ENCODE measurements at regions not wholly inside any gene's neighbourhood (a gene's known extent, or its start where the extent isn't known, plus 50 kb on each side); places are given as distances from the start of the nearest gene placed in this dataset.

DNA sequence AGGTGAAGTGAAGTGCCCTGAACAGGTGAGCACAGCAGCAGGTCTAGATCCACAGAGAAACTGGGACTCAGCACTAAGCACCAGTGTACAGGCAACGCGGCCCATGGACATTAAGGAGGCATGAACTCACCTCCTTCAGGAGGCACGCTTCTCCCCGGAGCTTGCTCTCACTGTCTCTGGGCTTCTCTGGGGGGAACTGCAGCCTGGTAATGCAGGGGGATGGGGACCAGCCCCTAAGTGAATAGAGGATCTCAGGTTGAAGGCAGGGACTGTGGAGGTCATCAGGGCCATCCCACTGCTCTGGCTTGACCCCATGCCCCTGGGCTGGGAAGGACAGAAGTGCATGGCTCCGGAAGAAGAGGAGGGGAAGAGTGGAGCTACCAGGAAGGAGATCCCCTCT, 495.6 kb upstream of the B3GAT1 start:
- H3K4me3 Mint-ChIP-seq: no peak overlapping the region
- POLR2A ChIA-PET: no interaction called here
- no peak overlapping the region for H3K27ac Mint-ChIP-seq
- H3K4me1 Mint-ChIP-seq: no peaks in the 10 kb centered on the region; the same call in 1 of the 2 replicates
- 0 out of 2 replicates have a peak, but pooled peaks cover 5% of the 10 kb centered on the region for H3K36me3 Mint-ChIP-seq
- ATAC-seq (no peak), DNase-seq (ENCODE audit: low spot score) (no peak)
- TF ChIP-seq ELF4 (CRISPR knock-in tag; IDR thresholded peaks at IDR 0.05; ENCODE audit: low read depth) (no peak), JAZF1 (CRISPR knock-in tag; IDR thresholded peaks at IDR 0.05) (no peak), ZNF671 (CRISPR knock-in tag; IDR thresholded peaks at IDR 0.05) (no peak), TEAD4 (CRISPR knock-in tag; IDR thresholded peaks at IDR 0.05) (no peak), NFATC4 (CRISPR knock-in tag; IDR thresholded peaks at IDR 0.05) (no peak), NR3C1 (CRISPR knock-in tag; conservative IDR thresholded peaks at IDR 0.05; ENCODE audit: low read depth) (no peak)
- TF ChIP-seq, protein P1, sequence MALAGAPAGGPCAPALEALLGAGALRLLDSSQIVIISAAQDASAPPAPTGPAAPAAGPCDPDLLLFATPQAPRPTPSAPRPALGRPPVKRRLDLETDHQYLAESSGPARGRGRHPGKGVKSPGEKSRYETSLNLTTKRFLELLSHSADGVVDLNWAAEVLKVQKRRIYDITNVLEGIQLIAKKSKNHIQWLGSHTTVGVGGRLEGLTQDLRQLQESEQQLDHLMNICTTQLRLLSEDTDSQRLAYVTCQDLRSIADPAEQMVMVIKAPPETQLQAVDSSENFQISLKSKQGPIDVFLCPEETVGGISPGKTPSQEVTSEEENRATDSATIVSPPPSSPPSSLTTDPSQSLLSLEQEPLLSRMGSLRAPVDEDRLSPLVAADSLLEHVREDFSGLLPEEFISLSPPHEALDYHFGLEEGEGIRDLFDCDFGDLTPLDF (CRISPR knock-in tag; IDR thresholded peaks at IDR 0.05): no peak
- TF ChIP-seq, protein P2, sequence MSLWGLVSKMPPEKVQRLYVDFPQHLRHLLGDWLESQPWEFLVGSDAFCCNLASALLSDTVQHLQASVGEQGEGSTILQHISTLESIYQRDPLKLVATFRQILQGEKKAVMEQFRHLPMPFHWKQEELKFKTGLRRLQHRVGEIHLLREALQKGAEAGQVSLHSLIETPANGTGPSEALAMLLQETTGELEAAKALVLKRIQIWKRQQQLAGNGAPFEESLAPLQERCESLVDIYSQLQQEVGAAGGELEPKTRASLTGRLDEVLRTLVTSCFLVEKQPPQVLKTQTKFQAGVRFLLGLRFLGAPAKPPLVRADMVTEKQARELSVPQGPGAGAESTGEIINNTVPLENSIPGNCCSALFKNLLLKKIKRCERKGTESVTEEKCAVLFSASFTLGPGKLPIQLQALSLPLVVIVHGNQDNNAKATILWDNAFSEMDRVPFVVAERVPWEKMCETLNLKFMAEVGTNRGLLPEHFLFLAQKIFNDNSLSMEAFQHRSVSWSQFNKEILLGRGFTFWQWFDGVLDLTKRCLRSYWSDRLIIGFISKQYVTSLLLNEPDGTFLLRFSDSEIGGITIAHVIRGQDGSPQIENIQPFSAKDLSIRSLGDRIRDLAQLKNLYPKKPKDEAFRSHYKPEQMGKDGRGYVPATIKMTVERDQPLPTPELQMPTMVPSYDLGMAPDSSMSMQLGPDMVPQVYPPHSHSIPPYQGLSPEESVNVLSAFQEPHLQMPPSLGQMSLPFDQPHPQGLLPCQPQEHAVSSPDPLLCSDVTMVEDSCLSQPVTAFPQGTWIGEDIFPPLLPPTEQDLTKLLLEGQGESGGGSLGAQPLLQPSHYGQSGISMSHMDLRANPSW (CRISPR knock-in tag; conservative IDR thresholded peaks at IDR 0.05; ENCODE audit: low read depth): no peak
- TF ChIP-seq, protein P3, sequence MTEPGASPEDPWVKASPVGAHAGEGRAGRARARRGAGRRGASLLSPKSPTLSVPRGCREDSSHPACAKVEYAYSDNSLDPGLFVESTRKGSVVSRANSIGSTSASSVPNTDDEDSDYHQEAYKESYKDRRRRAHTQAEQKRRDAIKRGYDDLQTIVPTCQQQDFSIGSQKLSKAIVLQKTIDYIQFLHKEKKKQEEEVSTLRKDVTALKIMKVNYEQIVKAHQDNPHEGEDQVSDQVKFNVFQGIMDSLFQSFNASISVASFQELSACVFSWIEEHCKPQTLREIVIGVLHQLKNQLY (CRISPR knock-in tag; IDR thresholded peaks at IDR 0.05): no peak
- TF ChIP-seq, protein P4, sequence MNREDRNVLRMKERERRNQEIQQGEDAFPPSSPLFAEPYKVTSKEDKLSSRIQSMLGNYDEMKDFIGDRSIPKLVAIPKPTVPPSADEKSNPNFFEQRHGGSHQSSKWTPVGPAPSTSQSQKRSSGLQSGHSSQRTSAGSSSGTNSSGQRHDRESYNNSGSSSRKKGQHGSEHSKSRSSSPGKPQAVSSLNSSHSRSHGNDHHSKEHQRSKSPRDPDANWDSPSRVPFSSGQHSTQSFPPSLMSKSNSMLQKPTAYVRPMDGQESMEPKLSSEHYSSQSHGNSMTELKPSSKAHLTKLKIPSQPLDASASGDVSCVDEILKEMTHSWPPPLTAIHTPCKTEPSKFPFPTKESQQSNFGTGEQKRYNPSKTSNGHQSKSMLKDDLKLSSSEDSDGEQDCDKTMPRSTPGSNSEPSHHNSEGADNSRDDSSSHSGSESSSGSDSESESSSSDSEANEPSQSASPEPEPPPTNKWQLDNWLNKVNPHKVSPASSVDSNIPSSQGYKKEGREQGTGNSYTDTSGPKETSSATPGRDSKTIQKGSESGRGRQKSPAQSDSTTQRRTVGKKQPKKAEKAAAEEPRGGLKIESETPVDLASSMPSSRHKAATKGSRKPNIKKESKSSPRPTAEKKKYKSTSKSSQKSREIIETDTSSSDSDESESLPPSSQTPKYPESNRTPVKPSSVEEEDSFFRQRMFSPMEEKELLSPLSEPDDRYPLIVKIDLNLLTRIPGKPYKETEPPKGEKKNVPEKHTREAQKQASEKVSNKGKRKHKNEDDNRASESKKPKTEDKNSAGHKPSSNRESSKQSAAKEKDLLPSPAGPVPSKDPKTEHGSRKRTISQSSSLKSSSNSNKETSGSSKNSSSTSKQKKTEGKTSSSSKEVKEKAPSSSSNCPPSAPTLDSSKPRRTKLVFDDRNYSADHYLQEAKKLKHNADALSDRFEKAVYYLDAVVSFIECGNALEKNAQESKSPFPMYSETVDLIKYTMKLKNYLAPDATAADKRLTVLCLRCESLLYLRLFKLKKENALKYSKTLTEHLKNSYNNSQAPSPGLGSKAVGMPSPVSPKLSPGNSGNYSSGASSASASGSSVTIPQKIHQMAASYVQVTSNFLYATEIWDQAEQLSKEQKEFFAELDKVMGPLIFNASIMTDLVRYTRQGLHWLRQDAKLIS (CRISPR knock-in tag; IDR thresholded peaks at IDR 0.05; ENCODE audit: borderline replicate concordance): no peak
- CTCF ChIA-PET: no interaction called here
- peaks cover 7% of the 10 kb centered on the region for H3K9me3 Mint-ChIP-seq
- H3K27me3 Mint-ChIP-seq (ENCODE audit: low read depth): peaks cover 4% of the 10 kb centered on the region; the same call in 1 of the 2 replicates

DNA sequence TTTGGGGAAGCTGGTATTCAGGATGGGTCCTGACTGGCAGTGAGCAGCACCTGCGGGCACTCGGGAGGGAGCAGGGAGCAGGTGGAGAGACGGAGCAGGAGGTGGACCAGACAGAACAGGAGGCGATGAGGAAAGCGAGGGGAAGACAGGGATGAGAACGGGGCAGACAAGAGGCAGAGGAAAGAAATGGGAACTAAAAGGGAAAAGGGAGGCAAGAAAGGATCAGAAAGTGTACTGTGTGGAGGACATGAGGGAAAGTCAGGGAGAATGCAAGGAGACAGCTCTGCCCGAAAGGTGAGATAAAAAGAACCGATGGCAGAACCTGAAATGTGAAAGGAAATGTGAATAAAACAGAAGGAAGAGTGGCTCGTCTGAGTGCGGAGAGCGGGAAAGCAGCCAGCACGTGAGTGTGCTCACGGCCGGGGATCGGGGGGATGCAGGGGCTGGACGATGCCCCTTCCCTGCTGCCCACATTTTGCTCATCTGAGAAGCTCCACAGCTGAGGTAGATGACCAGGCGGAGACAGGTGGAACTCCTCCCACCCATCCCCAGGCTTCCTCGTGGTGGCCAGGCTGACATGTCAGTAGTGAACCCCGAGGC, 494.4 kb upstream of the B3GAT1 start:
- no peak for ATAC-seq
- Mint-ChIP-seq H3K36me3 (0 out of 2 replicates have a peak, but pooled peaks cover 5% of the 10 kb centered on the region), H3K27me3 (ENCODE audit: low read depth) (peaks cover 4% of the 10 kb centered on the region; the same call in 1 of the 2 replicates), H3K9me3 (peaks cover 7% of the 10 kb centered on the region), H3K4me3 (no peak overlapping the region), H3K27ac (no peak overlapping the region), H3K4me1 (peaks cover 6% of the 10 kb centered on the region)
- CTCF ChIA-PET: interaction anchor here (0.9 kb wide), 1 partner anchor 38 kb away, joined by 3 read pairs; no protein-coding TSS in a partner anchor
- POLR2A ChIA-PET: no interaction called here
- no peak for DNase-seq (ENCODE audit: low spot score)
- TF ChIP-seq MYBL2 (CRISPR knock-in tag; IDR thresholded peaks at IDR 0.05) (no peak), ZNF416 (CRISPR knock-in tag; IDR thresholded peaks at IDR 0.05) (no peak), TP53 (CRISPR knock-in tag; IDR thresholded peaks at IDR 0.05) (no peak), ELF4 (CRISPR knock-in tag; IDR thresholded peaks at IDR 0.05; ENCODE audit: low read depth) (no peak), ZNF423 (CRISPR knock-in tag; IDR thresholded peaks at IDR 0.05) (no peak), NR3C1 (CRISPR knock-in tag; conservative IDR thresholded peaks at IDR 0.05; ENCODE audit: low read depth) (no peak), NFE2L1 (CRISPR knock-in tag; IDR thresholded peaks at IDR 0.05) (no peak)
- TF ChIP-seq, protein P5, sequence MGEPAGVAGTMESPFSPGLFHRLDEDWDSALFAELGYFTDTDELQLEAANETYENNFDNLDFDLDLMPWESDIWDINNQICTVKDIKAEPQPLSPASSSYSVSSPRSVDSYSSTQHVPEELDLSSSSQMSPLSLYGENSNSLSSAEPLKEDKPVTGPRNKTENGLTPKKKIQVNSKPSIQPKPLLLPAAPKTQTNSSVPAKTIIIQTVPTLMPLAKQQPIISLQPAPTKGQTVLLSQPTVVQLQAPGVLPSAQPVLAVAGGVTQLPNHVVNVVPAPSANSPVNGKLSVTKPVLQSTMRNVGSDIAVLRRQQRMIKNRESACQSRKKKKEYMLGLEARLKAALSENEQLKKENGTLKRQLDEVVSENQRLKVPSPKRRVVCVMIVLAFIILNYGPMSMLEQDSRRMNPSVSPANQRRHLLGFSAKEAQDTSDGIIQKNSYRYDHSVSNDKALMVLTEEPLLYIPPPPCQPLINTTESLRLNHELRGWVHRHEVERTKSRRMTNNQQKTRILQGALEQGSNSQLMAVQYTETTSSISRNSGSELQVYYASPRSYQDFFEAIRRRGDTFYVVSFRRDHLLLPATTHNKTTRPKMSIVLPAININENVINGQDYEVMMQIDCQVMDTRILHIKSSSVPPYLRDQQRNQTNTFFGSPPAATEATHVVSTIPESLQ (CRISPR knock-in tag; IDR thresholded peaks at IDR 0.05): no peak
- TF ChIP-seq, protein P6, sequence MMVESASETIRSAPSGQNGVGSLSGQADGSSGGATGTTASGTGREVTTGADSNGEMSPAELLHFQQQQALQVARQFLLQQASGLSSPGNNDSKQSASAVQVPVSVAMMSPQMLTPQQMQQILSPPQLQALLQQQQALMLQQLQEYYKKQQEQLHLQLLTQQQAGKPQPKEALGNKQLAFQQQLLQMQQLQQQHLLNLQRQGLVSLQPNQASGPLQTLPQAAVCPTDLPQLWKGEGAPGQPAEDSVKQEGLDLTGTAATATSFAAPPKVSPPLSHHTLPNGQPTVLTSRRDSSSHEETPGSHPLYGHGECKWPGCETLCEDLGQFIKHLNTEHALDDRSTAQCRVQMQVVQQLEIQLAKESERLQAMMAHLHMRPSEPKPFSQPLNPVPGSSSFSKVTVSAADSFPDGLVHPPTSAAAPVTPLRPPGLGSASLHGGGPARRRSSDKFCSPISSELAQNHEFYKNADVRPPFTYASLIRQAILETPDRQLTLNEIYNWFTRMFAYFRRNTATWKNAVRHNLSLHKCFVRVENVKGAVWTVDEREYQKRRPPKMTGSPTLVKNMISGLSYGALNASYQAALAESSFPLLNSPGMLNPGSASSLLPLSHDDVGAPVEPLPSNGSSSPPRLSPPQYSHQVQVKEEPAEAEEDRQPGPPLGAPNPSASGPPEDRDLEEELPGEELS (CRISPR knock-in tag; IDR thresholded peaks at IDR 0.05): no peak

Data from WTC11 (cell line).